ENCODE measurements at regions not wholly inside any gene's neighbourhood (a gene's known extent, or its start where the extent isn't known, plus 50 kb on each side); places are given as distances from the start of the nearest gene placed in this dataset.
"Not testable (repeated sequence)": the region's sequence is repeated elsewhere in the genome, so short reads cannot be mapped to it uniquely, and the experiment has no call there.

DNA sequence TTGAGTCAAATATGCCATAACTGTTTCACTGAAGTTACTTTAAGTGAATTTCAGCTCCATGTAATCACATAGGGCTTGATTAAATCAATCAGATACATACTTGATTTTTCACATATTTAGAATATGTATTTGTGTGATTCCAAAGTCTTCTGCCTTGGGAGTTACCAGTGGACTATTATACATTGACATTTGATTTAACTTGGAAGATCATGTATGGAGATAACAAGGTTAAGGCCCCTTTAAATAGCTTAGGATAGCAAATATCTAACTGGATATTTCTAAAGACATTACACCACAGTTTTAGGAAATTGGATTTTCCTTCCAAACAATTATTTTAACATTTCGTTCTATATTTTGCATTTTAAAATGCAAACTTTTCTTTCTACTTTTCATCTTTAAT, 405.0 kb downstream of the RAP2B start:
- Histone ChIP-seq H3K4me2 (ENCODE audit: low read length) (no peak overlapping the region), H3K4me1 (ENCODE audit: control insufficient read depth, low read length) (no peaks in the 10 kb centered on the region), H3K36me3 (ENCODE audit: control insufficient read depth, low read length) (0 out of 2 replicates have a peak, but pooled peaks cover 2% of the 10 kb centered on the region), H3K79me2 (ENCODE audit: control insufficient read depth, low read length) (no peaks in the 10 kb centered on the region), H3K9me2 (replicated peaks; ENCODE audit: control insufficient read depth, low read length) (no peaks in the 10 kb centered on the region), H3K9me3 (ENCODE audit: control insufficient read depth, insufficient read depth, low read length) (peaks cover 14% of the 10 kb centered on the region), H3F3A (ENCODE audit: control insufficient read depth, insufficient read depth) (no peaks in the 10 kb centered on the region), H3K4me3 (ENCODE audit: low read length) (no peak overlapping the region), H3K27ac (ENCODE audit: low read depth, low read length) (no peak overlapping the region), H4K20me1 (ENCODE audit: control insufficient read depth, insufficient read depth, low read depth, low read length) (no peaks in the 10 kb centered on the region), H3K27me3 (ENCODE audit: control insufficient read depth, low read length) (no peaks in the 10 kb centered on the region)
- TF ChIP-seq, protein P1, sequence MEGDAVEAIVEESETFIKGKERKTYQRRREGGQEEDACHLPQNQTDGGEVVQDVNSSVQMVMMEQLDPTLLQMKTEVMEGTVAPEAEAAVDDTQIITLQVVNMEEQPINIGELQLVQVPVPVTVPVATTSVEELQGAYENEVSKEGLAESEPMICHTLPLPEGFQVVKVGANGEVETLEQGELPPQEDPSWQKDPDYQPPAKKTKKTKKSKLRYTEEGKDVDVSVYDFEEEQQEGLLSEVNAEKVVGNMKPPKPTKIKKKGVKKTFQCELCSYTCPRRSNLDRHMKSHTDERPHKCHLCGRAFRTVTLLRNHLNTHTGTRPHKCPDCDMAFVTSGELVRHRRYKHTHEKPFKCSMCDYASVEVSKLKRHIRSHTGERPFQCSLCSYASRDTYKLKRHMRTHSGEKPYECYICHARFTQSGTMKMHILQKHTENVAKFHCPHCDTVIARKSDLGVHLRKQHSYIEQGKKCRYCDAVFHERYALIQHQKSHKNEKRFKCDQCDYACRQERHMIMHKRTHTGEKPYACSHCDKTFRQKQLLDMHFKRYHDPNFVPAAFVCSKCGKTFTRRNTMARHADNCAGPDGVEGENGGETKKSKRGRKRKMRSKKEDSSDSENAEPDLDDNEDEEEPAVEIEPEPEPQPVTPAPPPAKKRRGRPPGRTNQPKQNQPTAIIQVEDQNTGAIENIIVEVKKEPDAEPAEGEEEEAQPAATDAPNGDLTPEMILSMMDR (IDR thresholded peaks at IDR 0.05; ENCODE audit: low read depth, low read length, poor library complexity, severe bottlenecking): no peak
- no peak for TF ChIP-seq EZH2phosphoT487 (IDR thresholded peaks at IDR 0.05; ENCODE audit: borderline replicate concordance, low read length)

DNA sequence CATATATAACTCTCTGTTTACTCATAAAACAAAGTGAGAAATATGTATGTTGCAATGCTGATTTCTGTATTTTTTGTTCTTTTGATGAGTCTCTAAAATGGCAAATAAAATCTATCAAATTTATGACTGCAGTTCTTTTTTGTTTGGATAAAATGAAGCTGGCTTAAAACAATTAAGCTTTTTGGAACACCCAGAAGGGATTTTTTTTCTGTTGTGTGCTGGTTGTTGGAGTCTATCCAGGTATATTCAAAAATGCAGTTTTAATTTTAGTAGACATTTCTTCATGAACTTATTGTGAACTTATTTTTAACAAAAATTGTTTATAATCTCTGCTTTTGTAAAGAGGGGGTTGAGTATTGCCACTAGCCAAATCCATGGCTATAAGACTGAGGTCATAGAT, 405.5 kb downstream of the RAP2B start:
- Histone ChIP-seq H3F3A (ENCODE audit: control insufficient read depth, insufficient read depth) (no peaks in the 10 kb centered on the region), H3K4me1 (ENCODE audit: control insufficient read depth, low read length) (no peaks in the 10 kb centered on the region), H3K36me3 (ENCODE audit: control insufficient read depth, low read length) (0 out of 2 replicates have a peak, but pooled peaks cover 2% of the 10 kb centered on the region), H3K27me3 (ENCODE audit: control insufficient read depth, low read length) (no peaks in the 10 kb centered on the region), H3K4me2 (ENCODE audit: low read length) (no peak overlapping the region), H4K20me1 (ENCODE audit: control insufficient read depth, insufficient read depth, low read depth, low read length) (no peaks in the 10 kb centered on the region), H3K27ac (ENCODE audit: low read depth, low read length) (no peak overlapping the region), H3K4me3 (ENCODE audit: low read length) (no peak overlapping the region), H3K9me3 (ENCODE audit: control insufficient read depth, insufficient read depth, low read length) (peaks cover 14% of the 10 kb centered on the region), H3K79me2 (ENCODE audit: control insufficient read depth, low read length) (no peaks in the 10 kb centered on the region), H3K9me2 (replicated peaks; ENCODE audit: control insufficient read depth, low read length) (no peaks in the 10 kb centered on the region)
- TF ChIP-seq, protein P1 (IDR thresholded peaks at IDR 0.05; ENCODE audit: low read depth, low read length, poor library complexity, severe bottlenecking): no peak
- no peak for TF ChIP-seq EZH2phosphoT487 (IDR thresholded peaks at IDR 0.05; ENCODE audit: borderline replicate concordance, low read length)

DNA sequence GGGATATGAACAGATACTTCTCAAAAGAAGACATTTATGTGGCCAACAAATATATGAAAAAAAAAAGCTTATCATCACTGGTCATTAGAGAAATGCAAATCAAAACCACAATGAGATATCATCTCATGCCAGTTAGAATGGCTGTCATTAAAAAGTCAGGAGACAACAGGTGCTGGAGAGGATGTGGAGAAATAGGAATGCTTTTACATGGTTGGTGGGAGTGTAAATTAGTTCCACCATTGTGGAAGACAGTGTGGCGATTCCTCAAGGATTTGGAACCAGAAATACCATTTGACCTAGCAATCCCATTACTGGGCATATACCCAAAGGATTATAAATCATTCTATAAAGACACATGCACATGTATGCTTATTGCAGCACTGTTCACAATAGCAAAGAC, 408.5 kb downstream of the RAP2B start:
- H3K36me3 ChIP-seq (ENCODE audit: control insufficient read depth, low read length); H3K27ac ChIP-seq (ENCODE audit: low read depth, low read length); H4K20me1 ChIP-seq (ENCODE audit: control insufficient read depth, insufficient read depth, low read depth, low read length); H3K79me2 ChIP-seq (ENCODE audit: control insufficient read depth, low read length); H3K4me3 ChIP-seq (ENCODE audit: low read length); H3K9me3 ChIP-seq (ENCODE audit: control insufficient read depth, insufficient read depth, low read length); H3K9me2 ChIP-seq (replicated peaks; ENCODE audit: control insufficient read depth, low read length); H3K4me1 ChIP-seq (ENCODE audit: control insufficient read depth, low read length); H3K4me2 ChIP-seq (ENCODE audit: low read length); H3F3A ChIP-seq (ENCODE audit: control insufficient read depth, insufficient read depth); H3K27me3 ChIP-seq (ENCODE audit: control insufficient read depth, low read length): not testable (repeated sequence)

DNA sequence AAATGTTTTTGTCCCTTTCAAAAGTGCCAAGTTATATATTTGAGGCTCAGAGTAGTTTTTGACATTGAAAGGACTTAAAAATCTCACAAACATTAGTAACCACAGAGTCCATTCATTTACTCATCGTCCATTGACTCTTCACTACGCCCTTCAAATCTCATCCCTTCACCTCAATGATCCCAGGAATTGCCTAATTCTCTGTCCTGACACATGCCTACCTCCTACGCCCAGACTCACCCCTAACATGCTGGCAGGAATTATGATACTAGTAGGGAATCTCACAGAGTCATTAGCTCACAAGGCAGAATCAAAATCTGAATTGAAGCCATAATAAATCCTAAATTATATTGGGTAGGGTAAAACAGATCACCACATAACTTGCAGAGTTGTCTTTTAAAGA, 410.1 kb downstream of the RAP2B start:
- TF ChIP-seq, protein P1 (IDR thresholded peaks at IDR 0.05; ENCODE audit: low read depth, low read length, poor library complexity, severe bottlenecking): no peak
- no peak for TF ChIP-seq EZH2phosphoT487 (IDR thresholded peaks at IDR 0.05; ENCODE audit: borderline replicate concordance, low read length)

More for the DNA sequence above, 410.1 kb downstream of the RAP2B start:
- H3K9me3 ChIP-seq (ENCODE audit: control insufficient read depth, insufficient read depth, low read length): no peaks in the 10 kb centered on the region
- H3K27ac ChIP-seq (ENCODE audit: low read depth, low read length): no peak overlapping the region
- no peaks in the 10 kb centered on the region for H3K79me2 ChIP-seq (ENCODE audit: control insufficient read depth, low read length)
- no peak overlapping the region for H3K4me2 ChIP-seq (ENCODE audit: low read length)
- H3K4me1 ChIP-seq (ENCODE audit: control insufficient read depth, low read length): no peaks in the 10 kb centered on the region
- H4K20me1 ChIP-seq (ENCODE audit: control insufficient read depth, insufficient read depth, low read depth, low read length): no peaks in the 10 kb centered on the region
- H3F3A ChIP-seq (ENCODE audit: control insufficient read depth, insufficient read depth): no peaks in the 10 kb centered on the region
- no peak overlapping the region for H3K4me3 ChIP-seq (ENCODE audit: low read length)
- H3K9me2 ChIP-seq (replicated peaks; ENCODE audit: control insufficient read depth, low read length): no peaks in the 10 kb centered on the region
- H3K36me3 ChIP-seq (ENCODE audit: control insufficient read depth, low read length): no peaks in the 10 kb centered on the region
- no peaks in the 10 kb centered on the region for H3K27me3 ChIP-seq (ENCODE audit: control insufficient read depth, low read length)
